CD14-positive monocyte (primary cell): ENCODE measurements at regions not wholly inside any gene's neighbourhood (a gene's known extent, or its start where the extent isn't known, plus 50 kb on each side); places are given as distances from the start of the nearest gene placed in this dataset.

Source experiments
- DNase-seq, 3 donors: peaks; one replicate each; pipeline ENCODE4 v3.0.0-alpha.2; 2011 to 2022
- H2AFZ ChIP-seq: 2 replicates; pipeline ENCODE4 v1.6.0; 2012; ENCODE audit warnings: mild to moderate bottlenecking, low read depth, low read length, inconsistent platforms; ENCODE audit not compliant: insufficient read depth, poor library complexity, severe bottlenecking
- H3K27ac ChIP-seq, 2 donors: 1 replicate in 1 of 2; 2 replicates in 1 of 2; pipeline ENCODE4 v1.5.1; 2012 to 2013; ENCODE audit warnings: low read length in 2 of 2, control low read depth in 1 of 2, inconsistent platforms in 1 of 2, low read depth in 1 of 2, mild to moderate bottlenecking in 1 of 2
- H3K27me3 ChIP-seq, 2 donors: one replicate each; pipeline versions ENCODE4 v1.6.0 to v1.6.1; 2011 to 2013; ENCODE audit warnings: low read length in 2 of 2; ENCODE audit not compliant: control insufficient read depth in 2 of 2, insufficient read depth in 2 of 2
- H3K36me3 ChIP-seq, 2 donors: replicated peaks in 1 of 2; 1 replicate in 1 of 2; 2 replicates in 1 of 2; pipeline versions ENCODE4 v1.5.1 to v1.6.1; 2012 to 2013; ENCODE audit warnings: low read length in 2 of 2, control low read depth in 1 of 2, inconsistent platforms in 1 of 2, mild to moderate bottlenecking in 1 of 2; ENCODE audit not compliant: insufficient read depth in 2 of 2, control insufficient read depth in 1 of 2
- H3K4me1 ChIP-seq, 2 donors: 1 replicate in 1 of 2; 2 replicates in 1 of 2; pipeline versions ENCODE4 v1.5.1 to v1.6.1; 2012 to 2013; ENCODE audit warnings: low read length in 2 of 2, control low read depth in 1 of 2, inconsistent platforms in 1 of 2, mild to moderate bottlenecking in 1 of 2, moderate library complexity in 1 of 2; ENCODE audit not compliant: insufficient read depth in 2 of 2, control insufficient read depth in 1 of 2
- H3K4me2 ChIP-seq: replicated peaks from 2 replicates; pipeline ENCODE3; 2012; ENCODE audit warnings: low read length, moderate library complexity, mild to moderate bottlenecking; ENCODE audit not compliant: poor library complexity, severe bottlenecking; ENCODE audit errors: extremely low read depth
- H3K4me3 ChIP-seq, 3 experiments: fragments of 200-600 bp in 1 of 3; sonication (generic) in 1 of 3; replicated peaks in 1 of 3; 1 replicate in 2 of 3; 2 replicates in 1 of 3; pipeline ENCODE4 v1.5.1; 2011 to 2013; ENCODE audit warnings: low read length in 3 of 3, mild to moderate bottlenecking in 3 of 3, control low read depth in 2 of 3, low read depth in 2 of 3, inconsistent platforms in 1 of 3, moderate library complexity in 1 of 3
- H3K79me2 ChIP-seq: 2 replicates; pipeline ENCODE4 v1.6.0; 2012; ENCODE audit warnings: mild to moderate bottlenecking, control low read depth, inconsistent platforms, low read length, moderate library complexity; ENCODE audit not compliant: insufficient read depth
- H3K9ac ChIP-seq: 2 replicates; pipeline ENCODE4 v1.6.0; 2017; ENCODE audit warnings: low read length, mild to moderate bottlenecking; ENCODE audit not compliant: insufficient read depth, poor library complexity, severe bottlenecking
- H3K9me3 ChIP-seq, 2 donors: replicated peaks in 1 of 2; 1 replicate in 1 of 2; 2 replicates in 1 of 2; pipeline versions ENCODE4 v1.5.1 to v1.6.1; 2012 to 2013; ENCODE audit warnings: low read length in 2 of 2, control low read depth in 1 of 2; ENCODE audit not compliant: control insufficient read depth in 1 of 2, insufficient read depth in 1 of 2
- H4K20me1 ChIP-seq: 2 replicates; pipeline ENCODE4 v1.6.0; 2012; ENCODE audit warnings: mild to moderate bottlenecking, low read length, control low read depth, moderate library complexity; ENCODE audit not compliant: insufficient read depth
- H3K27ac Mint-ChIP-seq, 7 donors: one replicate each; pipeline ENCODE4 v1.8.0; 2020; ENCODE audit warnings: mild to moderate bottlenecking in 7 of 7, mixed read lengths in 7 of 7, moderate library complexity in 6 of 7, inconsistent platforms in 2 of 7
- H3K27me3 Mint-ChIP-seq, 3 donors: one replicate each; pipeline ENCODE4 v1.8.0; 2021 to 2022; ENCODE audit warnings: low read depth in 3 of 3, mild to moderate bottlenecking in 3 of 3, mixed read lengths in 3 of 3, moderate library complexity in 3 of 3, inconsistent platforms in 1 of 3
- H3K36me3 Mint-ChIP-seq, 2 donors: one replicate each; pipeline ENCODE4 v1.8.0; 2020; ENCODE audit warnings: mixed read lengths in 2 of 2, inconsistent platforms in 1 of 2, mild to moderate bottlenecking in 1 of 2
- H3K4me1 Mint-ChIP-seq: one replicate; pipeline ENCODE4 v1.8.0; 2020; ENCODE audit warnings: mild to moderate bottlenecking, mixed read lengths
- H3K4me3 Mint-ChIP-seq, 2 donors: one replicate each; pipeline ENCODE4 v1.8.0; 2020; ENCODE audit warnings: mild to moderate bottlenecking in 2 of 2, mixed read lengths in 2 of 2, moderate library complexity in 1 of 2
- H3K9me3 Mint-ChIP-seq, 7 donors: one replicate each; pipeline ENCODE4 v1.8.0; 2020 to 2022; ENCODE audit warnings: mixed read lengths in 7 of 7, mild to moderate bottlenecking in 6 of 7, moderate library complexity in 6 of 7, inconsistent platforms in 2 of 7
- CTCF ChIP-seq: fragments of 200-600 bp; IDR thresholded peaks from one replicate; pipeline ENCODE4 v1.8.0; 2022; ENCODE audit warnings: antibody characterized with exemption, mild to moderate bottlenecking
- WGBS: methylation state at CpG from one replicate; pipeline ENCODE4 v1.1.5; 2013; ENCODE audit warnings: missing lambda C conversion rate; ENCODE audit not compliant: insufficient coverage; 5-methylcytosine and 5-hydroxymethylcytosine counted together
- intact Hi-C, 2 donors: fragments of 100-400 bp; cut with micrococcal nuclease; formaldehyde crosslinking; loops; one replicate each; pipeline versions ENCODE4 v1.15.0 to v1.15.1; 2023

- peaks cover 0 to 9% (median 1%) of the 10 kb centered on the region in 7 donors for H3K9me3 Mint-ChIP-seq
- 90% methylated on average over 5 of the region's 5 CpGs for WGBS
- no peak overlapping the region for H3K27ac ChIP-seq
These were observed 259.2 kb downstream of the EMP1 start for GRCh38 chr12:13455778-13456144.

GRCh38 chr12:13454991-13455777, 258.7 kb downstream of the EMP1 start:
- H3K27ac Mint-ChIP-seq, result no peak overlapping the region
- H3K4me3 Mint-ChIP-seq, result no peak overlapping the region
- intact Hi-C loops, result no loop called here
- peaks cover 0 to 3% (median 0%) of the 10 kb centered on the region in 3 donors for H3K27me3 Mint-ChIP-seq
- no peaks in the 10 kb centered on the region for H3K79me2 ChIP-seq
- 100% methylated on average over 1 of the region's 3 CpGs for WGBS
- no peak overlapping the region for H3K9ac ChIP-seq
- no peak overlapping the region for H3K4me3 ChIP-seq
- H3K36me3 ChIP-seq, result no peaks in the 10 kb centered on the region
- no peak overlapping the region for H3K4me2 ChIP-seq
- H3K9me3 Mint-ChIP-seq, result peaks cover 0 to 11% (median 3%) of the 10 kb centered on the region in 7 donors
- no peaks in the 10 kb centered on the region for H3K36me3 Mint-ChIP-seq
- H3K27ac ChIP-seq, result no peak overlapping the region
- no peak for DNase-seq
- H2AFZ ChIP-seq, result no peak overlapping the region
- H3K4me1 ChIP-seq, result no peaks in the 10 kb centered on the region
- no peak for TF ChIP-seq CTCF
- no peaks in the 10 kb centered on the region for H3K4me1 Mint-ChIP-seq
- H4K20me1 ChIP-seq, result no peaks in the 10 kb centered on the region
- H3K27me3 ChIP-seq, result peaks cover 0 to 2% of the 10 kb centered on the region in 2 donors
- H3K9me3 ChIP-seq, result no peaks in the 10 kb centered on the region

More at GRCh38 chr12:13455778-13456144, 259.2 kb downstream of the EMP1 start:
- Histone ChIP-seq H3K79me2 (no peaks in the 10 kb centered on the region), H3K27me3 (peaks cover 0 to 2% of the 10 kb centered on the region in 2 donors), H3K4me3 (no peak overlapping the region), H2AFZ (no peak overlapping the region), H3K4me2 (no peak overlapping the region), H4K20me1 (no peaks in the 10 kb centered on the region), H3K9ac (no peak overlapping the region), H3K9me3 (no peaks in the 10 kb centered on the region), H3K4me1 (no peaks in the 10 kb centered on the region), H3K36me3 (no peaks in the 10 kb centered on the region)
- Mint-ChIP-seq H3K4me1 (no peaks in the 10 kb centered on the region), H3K36me3 (no peaks in the 10 kb centered on the region), H3K27me3 (peaks cover 0 to 3% (median 0%) of the 10 kb centered on the region in 3 donors), H3K27ac (no peak overlapping the region), H3K4me3 (no peak overlapping the region)
- no peak for DNase-seq
- intact Hi-C loops, result no loop called here
- TF ChIP-seq CTCF, result no peak
